ENCODE measurements at regions not wholly inside any gene's neighbourhood (a gene's known extent, or its start where the extent isn't known, plus 50 kb on each side); places are given as distances from the start of the nearest gene placed in this dataset.
"Not testable (repeated sequence)": the region's sequence is repeated elsewhere in the genome, so short reads cannot be mapped to it uniquely, and the experiment has no call there.

GRCh38 chr18:104264-104663 is 54.1 kb upstream of the USP14 start:
- peaks cover 10% of the 10 kb centered on the region for H3K9me3 Mint-ChIP-seq
- H3K36me3 Mint-ChIP-seq = not testable (repeated sequence)

GRCh38 chr18:105161-106053 is 53.0 kb upstream of the USP14 start:
- not testable (repeated sequence) for H3K4me3 Mint-ChIP-seq, H3K27me3 Mint-ChIP-seq
- H3K9me3 Mint-ChIP-seq = peaks cover 19% of the 10 kb centered on the region

More at GRCh38 chr18:104264-104663, 54.1 kb upstream of the USP14 start:
- not testable (repeated sequence) for H3K4me3 Mint-ChIP-seq, H3K4me1 Mint-ChIP-seq, H3K27me3 Mint-ChIP-seq
- H3K27ac Mint-ChIP-seq = peak overlapping the region; percentile 42

GRCh38 chr18:106054-106851 is 52.1 kb upstream of the USP14 start:
- H3K9me3 Mint-ChIP-seq = peaks cover 20% of the 10 kb centered on the region
- H3K27me3 Mint-ChIP-seq, H3K4me1 Mint-ChIP-seq, H3K27ac Mint-ChIP-seq, H3K36me3 Mint-ChIP-seq, H3K4me3 Mint-ChIP-seq: not testable (repeated sequence)

More at GRCh38 chr18:105161-106053, 53.0 kb upstream of the USP14 start:
- H3K36me3 Mint-ChIP-seq, H3K27ac Mint-ChIP-seq, H3K4me1 Mint-ChIP-seq: not testable (repeated sequence)

GRCh38 chr18:106868-107384 is 51.4 kb upstream of the USP14 start:
- not testable (repeated sequence) for H3K27ac Mint-ChIP-seq, H3K4me3 Mint-ChIP-seq, H3K27me3 Mint-ChIP-seq, H3K36me3 Mint-ChIP-seq
- Mint-ChIP-seq H3K9me3 (peaks cover 20% of the 10 kb centered on the region), H3K4me1 (peaks cover 13% of the 10 kb centered on the region)

- H3K27me3 Mint-ChIP-seq, H3K27ac Mint-ChIP-seq, H3K4me3 Mint-ChIP-seq, H3K36me3 Mint-ChIP-seq: not testable (repeated sequence)
- peaks cover 13% of the 10 kb centered on the region for H3K4me1 Mint-ChIP-seq
- H3K9me3 Mint-ChIP-seq = peaks cover 20% of the 10 kb centered on the region
Observed at GRCh38 chr18:107464-107863, 50.9 kb upstream of the USP14 start.

GRCh38 chr18:107947-108664 is 50.3 kb upstream of the USP14 start:
- not testable (repeated sequence) for H3K36me3 Mint-ChIP-seq, H3K27me3 Mint-ChIP-seq

More at GRCh38 chr18:107947-108664, 50.3 kb upstream of the USP14 start:
- H3K9me3 Mint-ChIP-seq = peaks cover 20% of the 10 kb centered on the region
- H3K4me3 Mint-ChIP-seq, H3K27ac Mint-ChIP-seq: not testable (repeated sequence)
- H3K4me1 Mint-ChIP-seq = peaks cover 13% of the 10 kb centered on the region

All from activated naive CD4-positive, alpha-beta T cell treated with anti-CD3 and anti-CD28 coated beads, Interleukin-2, amount 50 U/mL, for 24 hours (primary cell).